GM10266 (cell line): ENCODE measurements at regions not wholly inside any gene's neighbourhood (a gene's known extent, or its start where the extent isn't known, plus 50 kb on each side); places are given as distances from the start of the nearest gene placed in this dataset.

Source experiments
- DNase-seq: peaks from one replicate; pipeline ENCODE4 v3.0.0; 2012; ENCODE audit errors: extremely low spot score
- CTCF ChIP-seq: IDR thresholded peaks from 2 replicates; pipeline ENCODE4 v1.5.1; 2012; ENCODE audit warnings: mild to moderate bottlenecking, low read depth; ENCODE audit not compliant: control insufficient read depth, insufficient read depth; ENCODE audit errors: missing control alignments

GRCh38 chr9:129349665-129349947 is 171.5 kb upstream of the IER5L start:
- TF ChIP-seq CTCF, result no peak
- no peak for DNase-seq

- DNase-seq, result no peak
- no peak for TF ChIP-seq CTCF
These were observed 171.0 kb upstream of the IER5L start for GRCh38 chr9:129348890-129349664.

- TF ChIP-seq CTCF, result no peak
- DNase-seq, result no peak
These were observed 169.5 kb upstream of the IER5L start for GRCh38 chr9:129347316-129348120.

GRCh38 chr9:129346046-129346445 is 168.0 kb upstream of the IER5L start:
- no peak for TF ChIP-seq CTCF
- no peak for DNase-seq

GRCh38 chr9:129344641-129345495 is 166.8 kb upstream of the IER5L start:
- no peak for TF ChIP-seq CTCF
- no peak for DNase-seq

GRCh38 chr9:129343424-129344375 is 165.6 kb upstream of the IER5L start:
- TF ChIP-seq CTCF, result no peak
- no peak for DNase-seq
